Cardiac septum (tissue), 1 donor: ENCODE measurements at regions not wholly inside any gene's neighbourhood (a gene's known extent, or its start where the extent isn't known, plus 50 kb on each side); places are given as distances from the start of the nearest gene placed in this dataset.

Source experiments
- DNase-seq: peaks from one replicate; pipeline ENCODE4 v3.0.0-alpha.2; 2020; ENCODE audit warnings: low spot score
- intact Hi-C: fragments of 100-400 bp; cut with DNase I; formaldehyde crosslinking; loops from one replicate; pipeline ENCODE4 v1.14.0; 2022
- donor health status: DM: no; HTN: no; CAD: no.

- DNase-seq, result no peak
- intact Hi-C loops, result loop anchor here (2.0 kb wide), 1 partner anchor 26 kb away; no protein-coding TSS in a partner anchor
Observed at GRCh38 chr2:71742953-71743601, 289.7 kb downstream of the DYSF start.

- intact Hi-C loops, result no loop called here
- no peak for DNase-seq
Observed at GRCh38 chr2:71736986-71737385, 283.6 kb downstream of the DYSF start.

GRCh38 chr2:71736091-71736861 lies 282.9 kb downstream of the DYSF start:
- DNase-seq, result no peak

More at GRCh38 chr2:71736091-71736861, 282.9 kb downstream of the DYSF start:
- intact Hi-C loops, result no loop called here
